GM19324 (cell line): ENCODE measurements at regions not wholly inside any gene's neighbourhood (a gene's known extent, or its start where the extent isn't known, plus 50 kb on each side); places are given as distances from the start of the nearest gene placed in this dataset.

Experiments
- ATAC-seq: cut with Tn5 transposase; IDR thresholded peaks from one replicate; pipeline ENCODE4 v1.9.1; 2021; ENCODE audit warnings: mild to moderate bottlenecking, moderate library complexity; ENCODE audit not compliant: unreplicated experiment, low FRiP score

GRCh38 chr6:166733900-166734299 lies 106.8 kb upstream of the RPS6KA2 start:
- no peak for ATAC-seq

DNA sequence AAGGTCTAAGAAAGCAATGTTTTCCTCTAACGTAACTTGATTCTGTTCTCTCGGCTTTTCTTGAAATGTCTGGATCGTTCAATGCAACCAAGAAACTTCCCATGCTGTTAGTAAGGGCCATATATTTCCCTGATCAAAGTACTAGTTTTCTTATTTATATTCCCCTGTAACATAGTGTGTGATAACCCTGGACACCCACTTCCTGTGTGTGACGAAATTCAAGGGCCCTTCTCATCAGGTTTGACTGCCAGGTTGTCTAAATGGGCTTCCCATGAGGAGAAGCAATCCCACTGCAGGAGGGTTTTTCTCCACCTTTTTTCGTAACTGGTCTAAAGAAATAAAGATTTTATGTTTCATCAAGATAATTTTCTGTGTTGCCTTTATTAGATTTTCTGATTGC lies 102.6 kb upstream of the RPS6KA2 start:
- ATAC-seq, result no peak

DNA sequence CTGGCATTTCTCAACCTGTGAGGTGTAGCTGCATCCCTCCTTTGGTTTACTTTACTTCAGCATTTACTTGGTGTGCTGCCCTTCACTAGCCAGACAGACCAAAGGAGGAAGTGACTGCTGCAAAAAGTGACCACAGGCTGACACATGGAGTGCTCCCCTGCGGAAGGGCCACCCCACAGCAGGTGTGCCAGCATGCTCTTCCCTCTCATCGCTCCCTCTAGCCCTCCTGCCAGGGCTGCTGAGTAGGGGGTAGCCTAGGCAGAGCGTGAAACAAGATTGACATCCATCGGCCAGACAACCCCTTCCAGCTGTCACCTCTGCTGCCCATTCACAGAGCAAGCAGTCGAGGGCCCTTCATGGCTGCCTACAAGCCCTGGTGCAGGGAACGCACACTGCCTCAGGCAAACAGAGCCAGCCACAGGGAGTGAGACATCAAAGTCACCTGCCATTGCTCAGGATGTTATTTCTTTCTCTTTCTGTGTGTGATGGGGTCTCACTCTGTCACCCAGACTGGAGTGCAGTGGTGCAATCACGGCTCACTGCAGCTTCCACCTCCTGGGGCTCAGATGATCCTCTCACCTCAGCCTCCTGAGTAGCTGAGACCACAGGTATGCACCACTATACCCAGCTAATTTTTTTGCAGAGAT lies 102.0 kb upstream of the RPS6KA2 start:
- ATAC-seq, result no peak

DNA sequence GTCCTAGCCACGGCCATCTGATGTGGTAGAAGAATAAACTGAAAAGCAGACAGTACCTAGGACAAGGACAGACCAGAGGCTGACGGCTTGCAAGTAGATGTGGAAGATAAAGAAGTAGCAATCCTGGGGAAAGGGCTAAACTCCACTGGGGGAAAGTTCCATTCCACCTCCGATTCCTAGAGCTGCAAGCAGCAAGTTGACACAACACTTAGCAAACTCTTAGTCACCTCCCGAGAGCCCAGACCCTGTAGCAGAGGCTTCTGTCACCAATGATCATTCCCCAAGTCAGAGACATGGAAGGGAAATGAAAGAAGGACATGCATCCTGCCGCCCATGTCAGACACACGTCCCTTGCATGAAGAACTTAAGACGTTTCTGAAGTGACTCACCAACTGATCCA lies 99.2 kb upstream of the RPS6KA2 start:
- ATAC-seq, result no peak

DNA sequence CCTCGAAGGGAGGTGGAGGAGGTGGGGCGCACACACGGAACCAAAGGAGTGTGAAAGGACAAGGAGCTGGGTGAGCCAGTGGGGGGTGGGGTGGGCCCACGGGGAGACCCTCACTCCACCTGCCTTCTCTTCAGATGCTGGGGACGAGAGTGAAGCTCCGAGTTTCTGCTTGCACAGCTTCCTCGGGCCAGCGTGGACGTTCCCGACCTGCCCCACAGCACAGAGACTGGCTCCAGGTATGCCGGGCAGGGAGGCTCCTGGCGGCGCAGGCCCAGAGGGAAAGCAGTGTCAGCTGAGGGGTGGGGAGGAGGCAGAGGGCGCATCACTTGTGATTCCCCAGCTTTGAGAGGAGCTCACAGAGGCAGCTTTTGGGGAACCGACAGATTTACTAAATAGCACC lies 98.5 kb upstream of the RPS6KA2 start:
- ATAC-seq, result no peak

DNA sequence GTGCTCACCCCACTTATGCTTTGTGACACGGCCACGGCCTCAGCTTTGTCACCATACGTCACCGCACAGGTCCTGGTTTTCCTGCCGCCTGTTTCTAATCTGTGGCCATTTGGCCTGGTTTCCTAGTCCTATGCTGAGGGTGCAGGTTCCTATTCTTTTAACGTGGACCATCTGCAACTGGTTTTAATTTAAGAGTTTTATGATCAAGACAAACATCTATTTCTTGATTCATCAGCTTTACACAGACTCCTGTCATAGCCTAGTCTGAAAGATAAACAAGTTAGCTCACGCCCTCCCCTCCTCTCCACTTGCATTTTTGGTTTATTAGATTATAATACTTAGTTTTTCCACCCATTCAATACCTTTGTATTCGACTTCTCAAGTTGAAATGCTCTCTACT lies 97.5 kb upstream of the RPS6KA2 start:
- no peak for ATAC-seq

- no peak for ATAC-seq
Observed at GRCh38 chr6:166722785-166723184, 95.7 kb upstream of the RPS6KA2 start.

GRCh38 chr6:166721576-166721975 lies 94.5 kb upstream of the RPS6KA2 start:
- no peak for ATAC-seq

GRCh38 chr6:166720856-166721255 lies 93.8 kb upstream of the RPS6KA2 start:
- no peak for ATAC-seq

DNA sequence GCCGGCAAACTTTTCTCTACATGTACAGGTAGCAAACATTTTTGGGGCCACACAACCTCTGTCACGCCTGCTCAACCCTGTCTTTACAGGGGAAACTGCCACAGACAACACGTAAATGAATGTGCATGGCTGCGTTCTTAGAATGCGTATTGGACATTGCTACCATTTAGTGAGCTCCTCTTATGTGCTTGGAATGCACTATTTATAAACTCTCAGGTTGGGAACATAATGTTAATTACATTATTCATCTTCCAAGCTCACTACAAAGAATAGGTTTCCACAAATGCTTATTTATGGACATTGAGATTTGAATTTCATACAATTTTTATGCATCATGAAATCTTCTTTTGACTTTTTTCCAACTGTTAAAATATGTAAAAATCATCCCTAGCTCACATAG lies 92.0 kb upstream of the RPS6KA2 start:
- no peak for ATAC-seq

- no peak for ATAC-seq
Observed at GRCh38 chr6:166718516-166718915, 91.5 kb upstream of the RPS6KA2 start.

GRCh38 chr6:166716910-166717617 lies 90.0 kb upstream of the RPS6KA2 start:
- no peak for ATAC-seq

DNA sequence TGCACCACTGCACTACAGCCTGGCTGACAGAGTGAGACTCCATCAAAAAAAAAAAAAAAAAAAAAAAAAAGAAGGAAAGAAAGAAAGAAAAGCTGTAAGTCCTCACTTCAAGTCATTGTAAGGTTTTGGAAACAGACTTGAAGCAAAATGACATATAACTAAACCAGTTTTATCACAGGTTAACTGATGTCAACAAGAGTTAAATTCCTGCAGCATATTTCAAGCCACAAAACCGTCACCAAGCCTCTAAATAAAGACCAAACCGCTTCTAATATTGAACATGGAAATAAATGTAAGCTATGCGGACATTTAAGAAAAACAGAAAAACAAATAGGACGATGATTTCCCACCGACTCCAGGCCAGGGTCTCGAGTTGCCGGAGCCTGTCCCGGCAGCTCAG lies 88.9 kb upstream of the RPS6KA2 start:
- no peak for ATAC-seq

DNA sequence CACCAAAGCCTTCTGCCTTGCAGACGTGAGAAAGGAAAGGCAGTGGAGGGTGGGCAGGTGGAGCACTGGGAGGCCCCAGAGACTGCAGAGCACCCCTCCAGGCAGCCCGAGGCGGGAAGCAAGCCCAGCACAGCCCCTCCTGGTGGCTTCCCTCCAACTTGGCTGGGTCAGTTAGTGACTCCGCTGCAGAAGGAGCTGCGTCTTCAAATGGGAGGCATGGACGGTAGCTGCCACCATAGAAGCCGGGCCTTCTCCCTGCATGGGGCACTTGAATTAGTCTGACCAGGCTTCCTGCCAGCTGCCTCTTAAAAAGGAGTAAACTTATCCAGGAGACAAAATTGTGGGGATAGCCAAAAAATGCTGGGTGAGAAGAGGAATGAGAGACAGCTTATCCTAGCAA lies 88.0 kb upstream of the RPS6KA2 start:
- ATAC-seq, result no peak

DNA sequence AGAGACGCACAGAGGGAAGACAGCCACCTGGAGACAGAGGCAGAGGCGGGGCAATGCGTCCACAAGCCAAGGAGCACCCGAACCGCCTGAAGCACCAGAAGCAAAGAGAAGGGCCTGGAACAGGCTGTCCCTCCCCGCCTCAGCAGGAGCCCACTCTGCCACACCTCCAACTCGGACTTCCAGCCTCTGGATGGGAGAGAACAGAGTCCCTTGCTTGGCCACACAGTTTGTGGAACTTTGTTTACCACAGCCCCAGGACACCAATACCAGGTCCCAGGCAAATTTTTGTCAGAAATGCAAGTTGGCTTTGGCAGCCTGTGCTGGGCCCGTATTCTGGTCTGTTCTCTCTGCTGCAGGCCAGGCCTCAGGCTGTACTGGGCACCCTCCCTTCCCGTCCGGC lies 87.5 kb upstream of the RPS6KA2 start:
- no peak for ATAC-seq

- ATAC-seq, result no peak
Observed at GRCh38 chr6:166714187-166714510, 87.1 kb upstream of the RPS6KA2 start.

DNA sequence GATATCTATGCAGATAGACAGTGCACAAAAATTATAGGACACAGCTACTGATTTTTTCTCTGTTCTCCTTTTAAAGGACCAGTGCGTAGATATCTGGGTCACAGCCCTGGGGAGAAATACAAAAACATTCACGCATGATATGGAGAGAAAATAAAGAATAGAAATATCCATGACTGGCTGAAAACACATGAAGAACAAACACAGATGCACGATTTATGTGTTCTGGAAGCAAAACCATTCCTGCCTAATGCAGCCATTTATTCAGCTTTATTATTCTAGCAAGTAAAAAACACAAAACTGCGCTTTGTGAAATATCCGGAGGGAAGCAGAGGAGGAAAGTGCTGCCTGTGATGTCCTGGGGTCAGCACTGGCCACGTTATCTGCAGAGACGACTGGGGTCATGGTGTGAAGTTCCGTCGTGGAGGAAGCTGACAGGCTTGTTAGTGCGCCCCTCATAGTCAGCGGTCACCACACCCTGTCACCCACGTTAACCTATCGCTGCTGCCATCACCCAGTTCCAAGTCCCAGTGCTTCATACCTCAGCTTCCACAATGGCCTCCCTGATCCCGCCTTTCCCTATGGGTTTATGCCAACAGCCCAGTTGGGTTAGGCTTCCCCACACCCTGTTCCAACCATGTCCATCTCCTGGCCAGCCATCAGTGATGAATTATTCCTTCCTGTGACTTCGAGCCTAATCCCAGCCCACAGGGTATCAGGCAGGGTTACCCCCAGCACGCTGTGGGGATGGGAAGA lies 86.6 kb upstream of the RPS6KA2 start:
- ATAC-seq, result no peak

- ATAC-seq, result no peak
Observed at GRCh38 chr6:166712286-166713228, 85.5 kb upstream of the RPS6KA2 start.

GRCh38 chr6:166710084-166710483 lies 83.0 kb upstream of the RPS6KA2 start:
- no peak for ATAC-seq

- ATAC-seq, result no peak
Observed at GRCh38 chr6:166708460-166708859, 81.4 kb upstream of the RPS6KA2 start.

- ATAC-seq, result no peak
Observed at GRCh38 chr6:166707045-166707444, 80.0 kb upstream of the RPS6KA2 start.
